ENCODE measurements at regions not wholly inside any gene's neighbourhood (a gene's known extent, or its start where the extent isn't known, plus 50 kb on each side); places are given as distances from the start of the nearest gene placed in this dataset.
"Not testable (repeated sequence)": the region's sequence is repeated elsewhere in the genome, so short reads cannot be mapped to it uniquely, and the experiment has no call there.

- H3K27ac ChIP-seq (ENCODE audit: extremely low read length, insufficient read depth, low read length); CTCF ChIA-PET (ENCODE audit: low intra/inter-chr PET ratio, low total read pairs); ATAC-seq; H3K9me3 ChIP-seq (ENCODE audit: low read length); BruUV-seq (replicated peaks); H3K36me3 ChIP-seq (replicated peaks in 1 of 2; ENCODE audit: control insufficient read depth in 1 of 2, insufficient read depth in 2 of 2, low read length in 2 of 2); in situ Hi-C loops (cut with HindIII; ENCODE audit: extremely low pct_ligation_motif_present, low pct_unique_long_range_greater_than_20kb); intact Hi-C loops (cut with micrococcal nuclease; ENCODE audit: unreplicated experiment); POLR2A ChIA-PET; DNase-seq (ENCODE audit: low spot score); H3K9ac ChIP-seq (ENCODE audit: insufficient read depth, low read depth, low read length); H3K79me2 ChIP-seq (ENCODE audit: insufficient read depth, low read length); FAIRE-seq; H3K4me1 ChIP-seq (ENCODE audit: insufficient read depth, low read length); H3K4me2 ChIP-seq (ENCODE audit: low read depth, low read length); H3K4me3 ChIP-seq (replicated peaks in 1 of 3; ENCODE audit: insufficient read depth in 1 of 3, low read depth in 2 of 3, low read length in 3 of 3); H4K20me1 ChIP-seq (ENCODE audit: insufficient read depth, low read length); H2AFZ ChIP-seq (ENCODE audit: low read length): not testable (repeated sequence)
- WGBS (ENCODE audit: low lambda C conversion rate) = 55% methylated on average over 16 of the region's 16 CpGs
- H3K27me3 ChIP-seq (ENCODE audit: control insufficient read depth in 1 of 2, insufficient read depth in 2 of 2, low read length in 2 of 2) = 0 out of 5 replicates have a peak, but pooled peaks cover 0 to 13% of the 10 kb centered on the region in 2 experiments
These were observed 126.3 kb downstream of the CYP26B1 start for GRCh38 chr2:72021371-72021770.

DNA sequence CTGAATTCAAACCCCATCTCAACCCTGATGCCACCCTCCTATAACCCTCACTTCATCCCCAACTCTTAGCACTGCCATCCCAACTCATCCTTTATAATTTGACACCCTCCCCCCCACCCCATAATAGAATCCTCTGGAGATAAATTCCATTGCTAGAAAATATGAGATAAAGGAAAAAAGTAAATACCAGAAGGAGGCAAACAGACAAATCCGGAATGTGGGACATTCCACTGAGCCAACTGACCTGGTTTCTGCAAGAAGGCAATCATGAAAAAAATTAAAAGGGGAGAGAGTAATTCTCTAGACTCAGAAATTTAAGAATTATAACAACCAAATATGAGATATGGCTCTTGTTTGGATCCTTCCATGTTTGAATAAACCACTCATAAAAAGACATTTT, 132.4 kb downstream of the CYP26B1 start:
- Histone ChIP-seq H4K20me1 (ENCODE audit: insufficient read depth, low read length) (no peaks in the 10 kb centered on the region), H3K27ac (ENCODE audit: extremely low read length, insufficient read depth, low read length) (no peak overlapping the region), H3K27me3 (ENCODE audit: control insufficient read depth in 1 of 2, insufficient read depth in 2 of 2, low read length in 2 of 2) (peaks cover 8 to 16% of the 10 kb centered on the region in 2 experiments), H3K4me2 (ENCODE audit: low read depth, low read length) (no peak overlapping the region), H3K4me3 (replicated peaks in 1 of 3; ENCODE audit: insufficient read depth in 1 of 3, low read depth in 2 of 3, low read length in 3 of 3) (no peak overlapping the region), H3K36me3 (replicated peaks in 1 of 2; ENCODE audit: control insufficient read depth in 1 of 2, insufficient read depth in 2 of 2, low read length in 2 of 2) (no peaks in the 10 kb centered on the region), H3K79me2 (ENCODE audit: insufficient read depth, low read length) (no peaks in the 10 kb centered on the region), H3K4me1 (ENCODE audit: insufficient read depth, low read length) (no peaks in the 10 kb centered on the region), H3K9me3 (ENCODE audit: low read length) (no peaks in the 10 kb centered on the region), H3K9ac (ENCODE audit: insufficient read depth, low read depth, low read length) (no peak overlapping the region), H2AFZ (ENCODE audit: low read length) (no peak overlapping the region)
- intact Hi-C loops (cut with micrococcal nuclease; ENCODE audit: unreplicated experiment) (no loop called here), in situ Hi-C loops (cut with HindIII; ENCODE audit: extremely low pct_ligation_motif_present, low pct_unique_long_range_greater_than_20kb) (no loop called here)
- FAIRE-seq (no peak), ATAC-seq (no peak), DNase-seq (ENCODE audit: low spot score) (no peak)
- POLR2A ChIA-PET = no interaction called here
- BruUV-seq (replicated peaks) = no TSS peak
- 6% methylated on average over 1 of the region's 1 CpG for WGBS (ENCODE audit: low lambda C conversion rate)
- CTCF ChIA-PET (ENCODE audit: low intra/inter-chr PET ratio, low total read pairs) = no interaction called here
- TF ChIP-seq, protein P1, sequence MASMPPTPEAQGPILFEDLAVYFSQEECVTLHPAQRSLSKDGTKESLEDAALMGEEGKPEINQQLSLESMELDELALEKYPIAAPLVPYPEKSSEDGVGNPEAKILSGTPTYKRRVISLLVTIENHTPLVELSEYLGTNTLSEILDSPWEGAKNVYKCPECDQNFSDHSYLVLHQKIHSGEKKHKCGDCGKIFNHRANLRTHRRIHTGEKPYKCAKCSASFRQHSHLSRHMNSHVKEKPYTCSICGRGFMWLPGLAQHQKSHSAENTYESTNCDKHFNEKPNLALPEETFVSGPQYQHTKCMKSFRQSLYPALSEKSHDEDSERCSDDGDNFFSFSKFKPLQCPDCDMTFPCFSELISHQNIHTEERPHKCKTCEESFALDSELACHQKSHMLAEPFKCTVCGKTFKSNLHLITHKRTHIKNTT (CRISPR knock-in tag; IDR thresholded peaks at IDR 0.05) = no peak
- TF ChIP-seq HES4 (CRISPR knock-in tag; IDR thresholded peaks at IDR 0.05; ENCODE audit: borderline replicate concordance) (no peak), ZNF569 (CRISPR knock-in tag; IDR thresholded peaks at IDR 0.05; ENCODE audit: borderline replicate concordance) (no peak), ATAD3A (CRISPR knock-in tag; IDR thresholded peaks at IDR 0.05) (no peak), HNF4A (CRISPR knock-in tag; IDR thresholded peaks at IDR 0.05) (no peak), KDM5A (IDR thresholded peaks at IDR 0.05; ENCODE audit: borderline replicate concordance, low read length) (no peak), KDM3A (CRISPR knock-in tag; IDR thresholded peaks at IDR 0.05; ENCODE audit: low read depth) (no peak), IKZF5 (CRISPR knock-in tag; IDR thresholded peaks at IDR 0.05) (no peak), HNRNPK (IDR thresholded peaks at IDR 0.05; ENCODE audit: low read depth, low read length, poor library complexity, severe bottlenecking) (no peak), MXD4 (CRISPR knock-in tag; IDR thresholded peaks at IDR 0.05) (no peak), ZNF124 (CRISPR knock-in tag; IDR thresholded peaks at IDR 0.05) (no peak), SIN3A (IDR thresholded peaks at IDR 0.05; ENCODE audit: borderline replicate concordance, low read depth, low read length) (no peak), ZNF460 (CRISPR knock-in tag; IDR thresholded peaks at IDR 0.05; ENCODE audit: borderline replicate concordance) (no peak), TGIF2 (CRISPR knock-in tag; IDR thresholded peaks at IDR 0.05) (no peak), ZSCAN29 (CRISPR knock-in tag; conservative IDR thresholded peaks at IDR 0.05) (no peak), ZEB1 (IDR thresholded peaks at IDR 0.05; ENCODE audit: insufficient replicate concordance, low read depth) (no peak)
- TF ChIP-seq, protein P2, sequence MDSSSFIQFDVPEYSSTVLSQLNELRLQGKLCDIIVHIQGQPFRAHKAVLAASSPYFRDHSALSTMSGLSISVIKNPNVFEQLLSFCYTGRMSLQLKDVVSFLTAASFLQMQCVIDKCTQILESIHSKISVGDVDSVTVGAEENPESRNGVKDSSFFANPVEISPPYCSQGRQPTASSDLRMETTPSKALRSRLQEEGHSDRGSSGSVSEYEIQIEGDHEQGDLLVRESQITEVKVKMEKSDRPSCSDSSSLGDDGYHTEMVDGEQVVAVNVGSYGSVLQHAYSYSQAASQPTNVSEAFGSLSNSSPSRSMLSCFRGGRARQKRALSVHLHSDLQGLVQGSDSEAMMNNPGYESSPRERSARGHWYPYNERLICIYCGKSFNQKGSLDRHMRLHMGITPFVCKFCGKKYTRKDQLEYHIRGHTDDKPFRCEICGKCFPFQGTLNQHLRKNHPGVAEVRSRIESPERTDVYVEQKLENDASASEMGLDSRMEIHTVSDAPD (CRISPR knock-in tag; IDR thresholded peaks at IDR 0.05) = no peak

All from HepG2 (cell line).